GM13977 (cell line): ENCODE measurements at regions not wholly inside any gene's neighbourhood (a gene's known extent, or its start where the extent isn't known, plus 50 kb on each side); places are given as distances from the start of the nearest gene placed in this dataset.

Experiments
- DNase-seq: peaks from one replicate; pipeline ENCODE4 v3.0.0; 2012; ENCODE audit warnings: low spot score
- in situ Hi-C: fragments of 300-500 bp; cut with MboI; formaldehyde crosslinking; loops from one replicate; pipeline ENCODE4 v1.12.0; 2022; ENCODE audit warnings: low sequenced_read_pairs, low pct_unique_long_range_greater_than_20kb, mixed read lengths, inconsistent platforms; ENCODE audit not compliant: unreplicated experiment
- TF ChIP-seq, protein P1 (sequence below): IDR thresholded peaks from 2 replicates; pipeline ENCODE4 v1.5.1; 2012; ENCODE audit warnings: mild to moderate bottlenecking, control low read depth; ENCODE audit not compliant: insufficient read depth; ENCODE audit errors: extremely low read depth, missing control alignments

- DNase-seq = no peak
- in situ Hi-C loops = no loop called here
- TF ChIP-seq, protein P1, sequence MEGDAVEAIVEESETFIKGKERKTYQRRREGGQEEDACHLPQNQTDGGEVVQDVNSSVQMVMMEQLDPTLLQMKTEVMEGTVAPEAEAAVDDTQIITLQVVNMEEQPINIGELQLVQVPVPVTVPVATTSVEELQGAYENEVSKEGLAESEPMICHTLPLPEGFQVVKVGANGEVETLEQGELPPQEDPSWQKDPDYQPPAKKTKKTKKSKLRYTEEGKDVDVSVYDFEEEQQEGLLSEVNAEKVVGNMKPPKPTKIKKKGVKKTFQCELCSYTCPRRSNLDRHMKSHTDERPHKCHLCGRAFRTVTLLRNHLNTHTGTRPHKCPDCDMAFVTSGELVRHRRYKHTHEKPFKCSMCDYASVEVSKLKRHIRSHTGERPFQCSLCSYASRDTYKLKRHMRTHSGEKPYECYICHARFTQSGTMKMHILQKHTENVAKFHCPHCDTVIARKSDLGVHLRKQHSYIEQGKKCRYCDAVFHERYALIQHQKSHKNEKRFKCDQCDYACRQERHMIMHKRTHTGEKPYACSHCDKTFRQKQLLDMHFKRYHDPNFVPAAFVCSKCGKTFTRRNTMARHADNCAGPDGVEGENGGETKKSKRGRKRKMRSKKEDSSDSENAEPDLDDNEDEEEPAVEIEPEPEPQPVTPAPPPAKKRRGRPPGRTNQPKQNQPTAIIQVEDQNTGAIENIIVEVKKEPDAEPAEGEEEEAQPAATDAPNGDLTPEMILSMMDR = no peak
These were observed 950.2 kb upstream of the SLIT2 start for GRCh38 chr4:19301527-19301926.

GRCh38 chr4:19300213-19300612, 951.5 kb upstream of the SLIT2 start:
- in situ Hi-C loops = no loop called here
- TF ChIP-seq, protein P1 = no peak
- no peak for DNase-seq

GRCh38 chr4:19298998-19299397, 952.7 kb upstream of the SLIT2 start:
- in situ Hi-C loops = no loop called here
- TF ChIP-seq, protein P1 = no peak
- no peak for DNase-seq

DNA sequence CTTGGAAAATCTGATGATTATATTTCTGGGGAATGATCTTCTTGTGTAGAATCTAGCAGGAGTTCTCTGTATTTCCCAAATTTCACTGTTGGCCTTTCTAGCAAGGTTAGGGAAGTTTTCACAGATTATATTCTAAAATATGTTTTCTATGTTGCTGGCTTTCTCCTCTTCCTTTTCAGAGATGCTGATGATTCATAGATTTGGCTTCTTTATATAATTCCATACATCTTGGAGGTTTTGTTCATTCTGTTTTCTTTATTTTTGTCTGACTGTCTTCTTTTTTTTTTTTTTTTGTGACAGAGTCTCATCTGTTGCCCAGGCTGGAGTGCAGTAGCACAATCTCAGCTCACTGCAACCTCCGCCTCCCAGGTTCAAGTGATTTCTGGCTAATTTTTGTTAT, 957.9 kb upstream of the SLIT2 start:
- TF ChIP-seq, protein P1 = no peak
- no peak for DNase-seq
- in situ Hi-C loops = no loop called here

DNA sequence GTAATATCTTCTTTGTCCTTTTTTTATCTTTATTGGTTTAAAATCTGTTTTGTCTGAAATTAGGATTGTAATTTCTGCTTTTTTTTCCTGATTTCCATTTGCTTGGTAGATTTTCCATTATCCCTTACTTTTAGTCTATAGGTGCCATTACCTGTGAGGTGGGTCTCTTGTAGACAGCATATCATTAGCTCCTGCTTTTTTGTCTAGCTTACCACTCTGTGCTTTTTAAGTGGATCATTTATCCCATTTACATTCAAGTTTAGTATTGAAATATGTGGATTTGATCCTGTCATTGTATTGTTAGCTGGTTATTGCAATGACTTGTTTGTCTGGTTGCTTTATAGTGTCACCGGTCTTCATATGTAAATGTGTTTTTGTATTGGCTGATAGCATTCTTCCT, 958.6 kb upstream of the SLIT2 start:
- in situ Hi-C loops = no loop called here
- no peak for DNase-seq
- TF ChIP-seq, protein P1 = no peak

GRCh38 chr4:19286924-19287323, 964.8 kb upstream of the SLIT2 start:
- in situ Hi-C loops = no loop called here
- TF ChIP-seq, protein P1 = no peak
- DNase-seq = no peak

GRCh38 chr4:19285146-19285545, 966.6 kb upstream of the SLIT2 start:
- in situ Hi-C loops = no loop called here
- TF ChIP-seq, protein P1 = no peak
- no peak for DNase-seq
